ENCODE measurements at regions not wholly inside any gene's neighbourhood (a gene's known extent, or its start where the extent isn't known, plus 50 kb on each side); places are given as distances from the start of the nearest gene placed in this dataset.

DNA sequence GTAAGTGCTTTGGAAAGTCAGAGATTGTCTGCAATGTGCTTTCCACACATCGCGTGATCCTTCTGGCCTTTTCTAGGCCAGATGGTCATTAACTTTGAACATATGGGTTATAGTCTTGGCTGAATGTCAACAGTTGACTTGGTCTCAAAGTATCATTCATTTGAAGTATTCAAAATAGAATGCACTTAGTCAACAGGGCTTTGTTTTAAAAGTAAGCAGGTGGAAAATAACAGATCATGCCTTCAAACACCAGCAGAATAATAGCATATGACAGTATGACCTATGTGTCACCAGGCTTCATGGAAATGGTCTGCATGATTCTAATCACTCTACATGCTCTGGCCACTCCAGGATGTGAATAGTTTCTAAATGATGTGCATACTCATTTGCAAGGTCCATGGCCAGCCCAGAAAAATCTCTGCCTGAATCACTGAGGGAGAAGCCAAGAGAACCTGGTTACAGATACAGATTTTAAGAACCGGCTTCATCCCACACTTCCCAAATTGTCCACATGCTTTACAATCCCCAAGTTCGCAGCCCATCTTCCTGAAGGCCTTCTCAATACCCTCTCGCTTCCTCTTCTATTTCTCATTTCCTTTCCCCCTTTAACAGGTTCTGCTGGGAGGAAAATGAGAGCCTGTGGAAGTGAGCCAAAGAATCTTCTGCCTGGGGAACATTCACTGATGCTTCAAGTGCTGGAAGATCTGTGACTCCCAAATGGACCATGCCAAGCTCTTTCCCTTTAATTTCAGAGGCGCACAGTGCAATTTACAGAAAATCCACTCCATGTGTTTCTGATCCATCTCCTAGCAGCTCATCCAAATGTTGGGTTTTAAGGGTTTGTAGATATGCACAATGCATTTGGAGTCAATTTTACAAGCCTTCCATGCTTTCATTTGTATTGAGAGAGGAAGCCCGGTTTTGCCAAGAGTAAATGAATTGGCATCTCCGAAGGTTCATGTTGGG is 122.8 kb upstream of the GDF10 start:
- 89% methylated on average over 8 of the region's 8 CpGs for WGBS
- H3K9ac ChIP-seq (ENCODE audit: low read depth in 1 of 2, low read length in 2 of 2), result no peak overlapping the region
- no peak for DNase-seq (ENCODE audit: low spot score)
- H3K4me3 ChIP-seq (ENCODE audit: low read depth in 1 of 3, low read length in 3 of 3), result no peak overlapping the region
- H3K4me1 ChIP-seq (ENCODE audit: control insufficient read depth in 4 of 4, insufficient read depth in 4 of 4, low read length in 3 of 4), result no peaks in the 10 kb centered on the region
- TF ChIP-seq FOXA1 (IDR thresholded peaks at IDR 0.05) (no peak), YY1 (IDR thresholded peaks at IDR 0.05) (no peak), HNF4A (conservative IDR thresholded peaks at IDR 0.05) (no peak), NR2F2 (IDR thresholded peaks at IDR 0.05) (no peak), SP1 (IDR thresholded peaks at IDR 0.05) (no peak), RAD21 (IDR thresholded peaks at IDR 0.05) (no peak), TAF1 (conservative IDR thresholded peaks at IDR 0.05) (no peak), GABPA (IDR thresholded peaks at IDR 0.05 in 1 of 2, conservative IDR thresholded peaks at IDR 0.05 in 1 of 2) (no peak), HNF4G (IDR thresholded peaks at IDR 0.05) (no peak), EGR1 (IDR thresholded peaks at IDR 0.05; ENCODE audit: low read depth in 2 of 2) (no peak), FOXA2 (IDR thresholded peaks at IDR 0.05) (no peak), RXRA (IDR thresholded peaks at IDR 0.05) (no peak), JUND (IDR thresholded peaks at IDR 0.05) (no peak)
- TF ChIP-seq, protein P1, sequence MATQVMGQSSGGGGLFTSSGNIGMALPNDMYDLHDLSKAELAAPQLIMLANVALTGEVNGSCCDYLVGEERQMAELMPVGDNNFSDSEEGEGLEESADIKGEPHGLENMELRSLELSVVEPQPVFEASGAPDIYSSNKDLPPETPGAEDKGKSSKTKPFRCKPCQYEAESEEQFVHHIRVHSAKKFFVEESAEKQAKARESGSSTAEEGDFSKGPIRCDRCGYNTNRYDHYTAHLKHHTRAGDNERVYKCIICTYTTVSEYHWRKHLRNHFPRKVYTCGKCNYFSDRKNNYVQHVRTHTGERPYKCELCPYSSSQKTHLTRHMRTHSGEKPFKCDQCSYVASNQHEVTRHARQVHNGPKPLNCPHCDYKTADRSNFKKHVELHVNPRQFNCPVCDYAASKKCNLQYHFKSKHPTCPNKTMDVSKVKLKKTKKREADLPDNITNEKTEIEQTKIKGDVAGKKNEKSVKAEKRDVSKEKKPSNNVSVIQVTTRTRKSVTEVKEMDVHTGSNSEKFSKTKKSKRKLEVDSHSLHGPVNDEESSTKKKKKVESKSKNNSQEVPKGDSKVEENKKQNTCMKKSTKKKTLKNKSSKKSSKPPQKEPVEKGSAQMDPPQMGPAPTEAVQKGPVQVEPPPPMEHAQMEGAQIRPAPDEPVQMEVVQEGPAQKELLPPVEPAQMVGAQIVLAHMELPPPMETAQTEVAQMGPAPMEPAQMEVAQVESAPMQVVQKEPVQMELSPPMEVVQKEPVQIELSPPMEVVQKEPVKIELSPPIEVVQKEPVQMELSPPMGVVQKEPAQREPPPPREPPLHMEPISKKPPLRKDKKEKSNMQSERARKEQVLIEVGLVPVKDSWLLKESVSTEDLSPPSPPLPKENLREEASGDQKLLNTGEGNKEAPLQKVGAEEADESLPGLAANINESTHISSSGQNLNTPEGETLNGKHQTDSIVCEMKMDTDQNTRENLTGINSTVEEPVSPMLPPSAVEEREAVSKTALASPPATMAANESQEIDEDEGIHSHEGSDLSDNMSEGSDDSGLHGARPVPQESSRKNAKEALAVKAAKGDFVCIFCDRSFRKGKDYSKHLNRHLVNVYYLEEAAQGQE (IDR thresholded peaks at IDR 0.05), result no peak
- TF ChIP-seq, protein P2, sequence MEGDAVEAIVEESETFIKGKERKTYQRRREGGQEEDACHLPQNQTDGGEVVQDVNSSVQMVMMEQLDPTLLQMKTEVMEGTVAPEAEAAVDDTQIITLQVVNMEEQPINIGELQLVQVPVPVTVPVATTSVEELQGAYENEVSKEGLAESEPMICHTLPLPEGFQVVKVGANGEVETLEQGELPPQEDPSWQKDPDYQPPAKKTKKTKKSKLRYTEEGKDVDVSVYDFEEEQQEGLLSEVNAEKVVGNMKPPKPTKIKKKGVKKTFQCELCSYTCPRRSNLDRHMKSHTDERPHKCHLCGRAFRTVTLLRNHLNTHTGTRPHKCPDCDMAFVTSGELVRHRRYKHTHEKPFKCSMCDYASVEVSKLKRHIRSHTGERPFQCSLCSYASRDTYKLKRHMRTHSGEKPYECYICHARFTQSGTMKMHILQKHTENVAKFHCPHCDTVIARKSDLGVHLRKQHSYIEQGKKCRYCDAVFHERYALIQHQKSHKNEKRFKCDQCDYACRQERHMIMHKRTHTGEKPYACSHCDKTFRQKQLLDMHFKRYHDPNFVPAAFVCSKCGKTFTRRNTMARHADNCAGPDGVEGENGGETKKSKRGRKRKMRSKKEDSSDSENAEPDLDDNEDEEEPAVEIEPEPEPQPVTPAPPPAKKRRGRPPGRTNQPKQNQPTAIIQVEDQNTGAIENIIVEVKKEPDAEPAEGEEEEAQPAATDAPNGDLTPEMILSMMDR (IDR thresholded peaks at IDR 0.05; ENCODE audit: low read depth, low read length, missing input control), result no peak
- TF ChIP-seq, protein P3, sequence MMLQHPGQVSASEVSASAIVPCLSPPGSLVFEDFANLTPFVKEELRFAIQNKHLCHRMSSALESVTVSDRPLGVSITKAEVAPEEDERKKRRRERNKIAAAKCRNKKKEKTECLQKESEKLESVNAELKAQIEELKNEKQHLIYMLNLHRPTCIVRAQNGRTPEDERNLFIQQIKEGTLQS (IDR thresholded peaks at IDR 0.05), result no peak
- TF ChIP-seq, protein P4, sequence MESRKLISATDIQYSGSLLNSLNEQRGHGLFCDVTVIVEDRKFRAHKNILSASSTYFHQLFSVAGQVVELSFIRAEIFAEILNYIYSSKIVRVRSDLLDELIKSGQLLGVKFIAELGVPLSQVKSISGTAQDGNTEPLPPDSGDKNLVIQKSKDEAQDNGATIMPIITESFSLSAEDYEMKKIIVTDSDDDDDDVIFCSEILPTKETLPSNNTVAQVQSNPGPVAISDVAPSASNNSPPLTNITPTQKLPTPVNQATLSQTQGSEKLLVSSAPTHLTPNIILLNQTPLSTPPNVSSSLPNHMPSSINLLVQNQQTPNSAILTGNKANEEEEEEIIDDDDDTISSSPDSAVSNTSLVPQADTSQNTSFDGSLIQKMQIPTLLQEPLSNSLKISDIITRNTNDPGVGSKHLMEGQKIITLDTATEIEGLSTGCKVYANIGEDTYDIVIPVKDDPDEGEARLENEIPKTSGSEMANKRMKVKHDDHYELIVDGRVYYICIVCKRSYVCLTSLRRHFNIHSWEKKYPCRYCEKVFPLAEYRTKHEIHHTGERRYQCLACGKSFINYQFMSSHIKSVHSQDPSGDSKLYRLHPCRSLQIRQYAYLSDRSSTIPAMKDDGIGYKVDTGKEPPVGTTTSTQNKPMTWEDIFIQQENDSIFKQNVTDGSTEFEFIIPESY (IDR thresholded peaks at IDR 0.05), result no peak
- TF ChIP-seq, protein P5, sequence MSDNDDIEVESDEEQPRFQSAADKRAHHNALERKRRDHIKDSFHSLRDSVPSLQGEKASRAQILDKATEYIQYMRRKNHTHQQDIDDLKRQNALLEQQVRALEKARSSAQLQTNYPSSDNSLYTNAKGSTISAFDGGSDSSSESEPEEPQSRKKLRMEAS (IDR thresholded peaks at IDR 0.05), result no peak
- no peaks in the 10 kb centered on the region for H3K36me3 ChIP-seq (ENCODE audit: control insufficient read depth in 4 of 4, insufficient read depth in 3 of 4, low read depth in 1 of 4, low read length in 3 of 4)
- no peak overlapping the region for H3K27ac ChIP-seq (ENCODE audit: low read depth in 1 of 2, low read length in 2 of 2)
- no peaks in the 10 kb centered on the region for H3K9me3 ChIP-seq (ENCODE audit: control insufficient read depth in 4 of 4, low read length in 3 of 4)
- no peaks in the 10 kb centered on the region for H3K27me3 ChIP-seq (ENCODE audit: control insufficient read depth in 4 of 4, insufficient read depth in 4 of 4, low read length in 3 of 4)

Data from liver (tissue), 8 donors.